Breast epithelium (tissue), 4 donors: ENCODE measurements at regions not wholly inside any gene's neighbourhood (a gene's known extent, or its start where the extent isn't known, plus 50 kb on each side); places are given as distances from the start of the nearest gene placed in this dataset.

ENCODE experiments used
- DNase-seq, 2 donors: peaks; one replicate each; pipeline ENCODE4 v3.0.0-alpha.2; 2019; ENCODE audit warnings: low spot score in 2 of 2
- H3K27ac ChIP-seq, 2 donors: fragments of 200-600 bp; sonication (generic) in 1 of 2; one replicate each; pipeline ENCODE4 v1.5.1; 2016 to 2019; ENCODE audit warnings: mild to moderate bottlenecking in 1 of 2
- H3K27me3 ChIP-seq, 2 donors: fragments of 200-600 bp; sonication (generic) in 1 of 2; one replicate each; pipeline versions ENCODE4 v1.5.1 to v1.6.0; 2017 to 2019; ENCODE audit warnings: control low read depth in 1 of 2, mild to moderate bottlenecking in 1 of 2
- H3K36me3 ChIP-seq: fragments of 200-600 bp; one replicate; pipeline ENCODE4 v1.5.1; 2019
- H3K4me1 ChIP-seq, 2 donors: fragments of 200-600 bp; sonication (generic); one replicate each; pipeline ENCODE4 v1.5.1; 2016 to 2019; ENCODE audit warnings: control low read depth in 1 of 2
- H3K4me3 ChIP-seq, 3 donors: fragments of 200-600 bp; sonication (generic); 1 replicate in 2 of 3; 2 replicates in 1 of 3; pipeline ENCODE4 v1.5.1; 2016 to 2019; ENCODE audit warnings: mild to moderate bottlenecking in 3 of 3, moderate library complexity in 2 of 3
- H3K9me3 ChIP-seq, 2 donors: fragments of 200-600 bp; sonication (generic) in 1 of 2; one replicate each; pipeline ENCODE4 v1.5.1; 2016 to 2019; ENCODE audit warnings: control low read depth in 1 of 2
- CTCF ChIP-seq, 3 donors: fragments of 450-650 bp; IDR thresholded peaks; one replicate each; pipeline ENCODE4 v1.5.1; 2016 to 2017; ENCODE audit warnings: antibody characterized with exemption in 3 of 3, mild to moderate bottlenecking in 3 of 3, moderate library complexity in 3 of 3
- POLR2A ChIP-seq: fragments of 450-650 bp; IDR thresholded peaks from one replicate; pipeline ENCODE4 v1.6.1; 2016; ENCODE audit warnings: antibody characterized with exemption, mild to moderate bottlenecking, moderate library complexity
- POLR2AphosphoS5 ChIP-seq, 3 donors: sonication (generic); formaldehyde crosslinking; IDR thresholded peaks; one replicate each; pipeline ENCODE4 v1.6.1; 2017; ENCODE audit warnings: antibody characterized with exemption in 3 of 3
- intact Hi-C: fragments of 100-400 bp; cut with DNase I; formaldehyde crosslinking; loops from one replicate; pipeline ENCODE4 v1.15.1; 2023; ENCODE audit warnings: low total_unique reads

DNA sequence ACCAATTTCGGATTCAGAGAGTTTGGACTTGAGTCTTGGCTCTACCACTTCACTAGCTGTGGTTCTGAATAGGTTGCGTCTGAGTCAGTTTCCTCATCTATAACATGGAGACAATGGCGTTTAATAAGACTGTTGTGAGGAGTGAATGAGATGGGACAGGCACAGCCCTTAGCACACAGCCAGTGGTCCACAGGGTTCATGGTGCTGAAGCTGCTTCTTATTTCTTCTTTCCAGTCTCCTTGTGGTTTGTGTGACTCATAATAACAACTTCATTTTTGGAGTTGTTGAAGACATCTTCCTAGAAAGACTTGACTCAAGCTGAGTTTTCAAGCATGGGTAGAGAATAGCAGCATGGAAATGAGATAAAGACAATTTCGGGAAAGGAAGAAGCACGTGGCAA lies 172.6 kb upstream of the PPP2R2B start:
- TF ChIP-seq CTCF (IDR thresholded peaks at IDR 0.05) (no peak), POLR2A (no peak), POLR2AphosphoS5 (IDR thresholded peaks at IDR 0.05) (no peak)
- no peak for DNase-seq
- no peaks in the 10 kb centered on the region for H3K36me3 ChIP-seq
- intact Hi-C loops = no loop called here
- H3K27ac ChIP-seq = no peak overlapping the region
- no peak overlapping the region for H3K4me3 ChIP-seq
- no peaks in the 10 kb centered on the region for H3K4me1 ChIP-seq
- no peaks in the 10 kb centered on the region for H3K9me3 ChIP-seq
- H3K27me3 ChIP-seq = no peaks in the 10 kb centered on the region

DNA sequence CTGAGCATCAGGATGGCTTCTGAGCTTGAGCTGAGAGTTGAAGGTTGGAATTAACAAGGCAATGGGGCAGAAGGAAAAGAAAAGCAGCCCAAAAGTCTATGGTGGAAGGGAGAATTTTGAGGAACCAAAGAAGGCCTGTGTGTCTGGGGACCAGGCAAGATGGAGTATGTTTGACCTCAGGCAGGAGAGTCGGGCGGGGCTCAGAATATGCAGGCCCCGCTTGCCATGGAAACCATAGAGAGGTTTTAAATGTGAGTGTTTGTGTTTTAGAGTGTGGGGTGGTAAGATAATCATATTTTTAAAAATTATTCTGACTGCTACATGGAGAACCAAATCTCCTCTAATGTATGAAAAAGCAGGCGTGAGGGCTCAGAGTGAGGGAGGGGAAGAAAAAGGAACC lies 174.0 kb upstream of the PPP2R2B start:
- H3K27ac ChIP-seq = no peak overlapping the region
- H3K36me3 ChIP-seq = no peaks in the 10 kb centered on the region
- no peaks in the 10 kb centered on the region for H3K27me3 ChIP-seq
- H3K4me1 ChIP-seq = no peaks in the 10 kb centered on the region
- no peaks in the 10 kb centered on the region for H3K9me3 ChIP-seq
- intact Hi-C loops = no loop called here
- no peak for DNase-seq
- no peak overlapping the region for H3K4me3 ChIP-seq
- TF ChIP-seq POLR2A (no peak), POLR2AphosphoS5 (IDR thresholded peaks at IDR 0.05) (no peak), CTCF (IDR thresholded peaks at IDR 0.05) (no peak)

GRCh38 chr5:147055089-147055826 lies 176.7 kb upstream of the PPP2R2B start:
- no peak for TF ChIP-seq CTCF (IDR thresholded peaks at IDR 0.05)
- no peak for TF ChIP-seq POLR2A
- TF ChIP-seq POLR2AphosphoS5 (IDR thresholded peaks at IDR 0.05) = no peak
- H3K27me3 ChIP-seq = no peaks in the 10 kb centered on the region
- H3K4me1 ChIP-seq = no peaks in the 10 kb centered on the region
- H3K36me3 ChIP-seq = no peaks in the 10 kb centered on the region
- no peak overlapping the region for H3K27ac ChIP-seq
- no peak overlapping the region for H3K4me3 ChIP-seq
- no peaks in the 10 kb centered on the region for H3K9me3 ChIP-seq
- DNase-seq = no peak
- intact Hi-C loops = no loop called here

GRCh38 chr5:147055850-147056566 lies 177.5 kb upstream of the PPP2R2B start:
- DNase-seq = no peak
- no peak for TF ChIP-seq POLR2A
- TF ChIP-seq POLR2AphosphoS5 (IDR thresholded peaks at IDR 0.05) = no peak
- no peak for TF ChIP-seq CTCF (IDR thresholded peaks at IDR 0.05)
- H3K4me3 ChIP-seq = no peak overlapping the region

DNA sequence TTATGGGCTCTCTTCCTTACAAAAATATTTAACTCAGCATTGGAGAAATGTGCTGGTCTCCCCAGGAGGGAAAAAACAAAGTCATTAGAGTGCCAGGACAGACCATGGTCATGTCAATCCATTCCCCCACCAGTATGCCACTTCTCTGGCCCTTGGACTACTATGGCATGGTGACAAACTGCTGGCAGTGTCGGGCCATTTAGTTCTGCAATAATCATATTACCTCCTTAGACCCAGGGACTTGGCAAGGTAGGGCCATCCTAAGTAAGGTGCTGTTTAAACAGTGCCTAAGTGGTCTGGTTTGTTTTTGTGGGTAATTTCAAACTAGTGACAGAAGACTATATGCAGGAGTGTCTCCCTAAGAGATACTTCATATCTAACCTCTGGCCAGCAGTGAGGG lies 177.8 kb upstream of the STK32A start:
- Histone ChIP-seq H3K36me3 (no peaks in the 10 kb centered on the region), H3K4me1 (no peaks in the 10 kb centered on the region), H3K4me3 (no peak overlapping the region), H3K9me3 (no peaks in the 10 kb centered on the region), H3K27me3 (no peaks in the 10 kb centered on the region), H3K27ac (no peak overlapping the region)
- no peak for TF ChIP-seq POLR2AphosphoS5 (IDR thresholded peaks at IDR 0.05)
- no peak for TF ChIP-seq POLR2A
- TF ChIP-seq CTCF (IDR thresholded peaks at IDR 0.05) = no peak
- intact Hi-C loops = no loop called here
- no peak for DNase-seq

More at GRCh38 chr5:147055850-147056566, 177.5 kb upstream of the PPP2R2B start:
- Histone ChIP-seq H3K27me3 (no peaks in the 10 kb centered on the region), H3K9me3 (no peaks in the 10 kb centered on the region), H3K27ac (no peak overlapping the region), H3K4me1 (no peaks in the 10 kb centered on the region), H3K36me3 (no peaks in the 10 kb centered on the region)
- intact Hi-C loops = no loop called here
